ENCODE measurements at regions not wholly inside any gene's neighbourhood (a gene's known extent, or its start where the extent isn't known, plus 50 kb on each side); places are given as distances from the start of the nearest gene placed in this dataset.

- no peak for DNase-seq (ENCODE audit: low read depth in 2 of 2)
Observed at GRCh38 chr6:90403489-90404381, 107.1 kb upstream of the BACH2 start.

GRCh38 chr6:90402831-90403192 lies 106.2 kb upstream of the BACH2 start:
- DNase-seq (ENCODE audit: low read depth in 2 of 2) = no peak

- DNase-seq (ENCODE audit: low read depth in 2 of 2) = no peak
Observed at GRCh38 chr6:90401933-90402830, 105.5 kb upstream of the BACH2 start.

DNA sequence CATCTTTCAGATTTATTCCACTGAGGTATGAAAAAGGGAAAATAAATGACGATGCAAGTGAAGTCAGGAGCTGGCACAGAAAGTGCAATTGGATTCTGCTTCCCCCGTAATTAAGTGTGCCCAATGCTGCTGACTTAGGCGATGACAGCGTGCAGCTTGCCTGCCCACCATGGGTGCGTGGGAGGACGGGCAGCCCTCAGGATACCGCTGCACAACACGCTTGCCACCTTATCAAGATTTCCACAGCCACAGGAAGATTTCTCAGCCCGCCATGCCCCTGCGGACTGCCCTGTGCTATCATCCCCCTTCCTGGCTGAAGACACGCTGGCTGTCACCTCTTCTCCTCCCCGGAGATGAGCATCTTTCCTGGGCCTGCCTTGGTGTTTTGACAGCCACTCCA lies 103.3 kb upstream of the BACH2 start:
- DNase-seq (ENCODE audit: low read depth in 2 of 2) = no peak

GRCh38 chr6:90397929-90398674 lies 101.5 kb upstream of the BACH2 start:
- peak; percentile 52 to 69 for DNase-seq (ENCODE audit: low read depth in 2 of 2)

DNA sequence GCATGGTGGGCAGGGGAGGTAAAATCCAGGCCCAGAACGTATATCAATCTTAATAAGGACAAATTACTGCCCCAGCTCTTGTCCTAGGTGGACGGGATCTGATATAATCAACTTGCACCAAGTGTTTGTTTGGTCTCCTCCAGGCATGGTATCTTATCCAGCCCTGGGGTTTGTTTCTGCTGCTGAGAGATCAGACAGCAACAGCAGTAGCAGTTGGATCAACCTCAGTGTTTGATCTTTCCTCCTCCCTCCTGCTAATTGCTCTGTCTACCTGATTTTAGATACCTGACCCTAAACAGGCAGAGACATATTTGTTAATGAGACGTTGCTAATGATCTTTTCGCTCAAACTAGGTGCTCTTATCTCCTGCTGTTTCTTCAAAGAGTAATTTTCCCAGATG lies 100.4 kb upstream of the BACH2 start:
- no peak for DNase-seq (ENCODE audit: low read depth in 2 of 2)

- DNase-seq (ENCODE audit: low read depth in 2 of 2) = peak; percentile 33 to 34
Observed at GRCh38 chr6:90393232-90393884, 96.7 kb upstream of the BACH2 start.

- DNase-seq (ENCODE audit: low read depth in 2 of 2) = no peak
Observed at GRCh38 chr6:90390379-90390778, 93.7 kb upstream of the BACH2 start.

- DNase-seq (ENCODE audit: low read depth in 2 of 2) = no peak
Observed at GRCh38 chr6:90388395-90388794, 91.8 kb upstream of the BACH2 start.

DNA sequence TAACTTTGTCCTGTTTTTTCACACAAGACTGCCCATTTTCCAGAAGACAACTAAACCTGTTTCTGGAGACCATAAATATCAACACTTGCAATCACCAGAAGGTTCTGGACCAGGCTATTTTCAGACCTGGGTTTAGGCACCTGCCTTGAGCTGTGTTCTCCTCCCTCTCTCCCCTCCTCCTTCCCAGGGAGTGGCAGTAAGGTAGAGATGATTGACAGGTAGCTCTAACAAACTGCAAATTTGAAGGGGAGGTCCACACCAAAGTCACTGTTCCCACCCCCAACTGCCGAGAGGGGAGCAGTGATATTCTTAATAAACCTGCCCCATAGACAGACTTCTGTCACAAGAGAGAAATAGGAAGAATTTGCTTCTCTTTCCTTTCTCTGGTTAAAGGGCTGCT lies 91.2 kb upstream of the BACH2 start:
- DNase-seq (ENCODE audit: low read depth in 2 of 2) = no peak

- DNase-seq (ENCODE audit: low read depth in 2 of 2) = no peak
Observed at GRCh38 chr6:90387383-90387775, 90.7 kb upstream of the BACH2 start.

DNA sequence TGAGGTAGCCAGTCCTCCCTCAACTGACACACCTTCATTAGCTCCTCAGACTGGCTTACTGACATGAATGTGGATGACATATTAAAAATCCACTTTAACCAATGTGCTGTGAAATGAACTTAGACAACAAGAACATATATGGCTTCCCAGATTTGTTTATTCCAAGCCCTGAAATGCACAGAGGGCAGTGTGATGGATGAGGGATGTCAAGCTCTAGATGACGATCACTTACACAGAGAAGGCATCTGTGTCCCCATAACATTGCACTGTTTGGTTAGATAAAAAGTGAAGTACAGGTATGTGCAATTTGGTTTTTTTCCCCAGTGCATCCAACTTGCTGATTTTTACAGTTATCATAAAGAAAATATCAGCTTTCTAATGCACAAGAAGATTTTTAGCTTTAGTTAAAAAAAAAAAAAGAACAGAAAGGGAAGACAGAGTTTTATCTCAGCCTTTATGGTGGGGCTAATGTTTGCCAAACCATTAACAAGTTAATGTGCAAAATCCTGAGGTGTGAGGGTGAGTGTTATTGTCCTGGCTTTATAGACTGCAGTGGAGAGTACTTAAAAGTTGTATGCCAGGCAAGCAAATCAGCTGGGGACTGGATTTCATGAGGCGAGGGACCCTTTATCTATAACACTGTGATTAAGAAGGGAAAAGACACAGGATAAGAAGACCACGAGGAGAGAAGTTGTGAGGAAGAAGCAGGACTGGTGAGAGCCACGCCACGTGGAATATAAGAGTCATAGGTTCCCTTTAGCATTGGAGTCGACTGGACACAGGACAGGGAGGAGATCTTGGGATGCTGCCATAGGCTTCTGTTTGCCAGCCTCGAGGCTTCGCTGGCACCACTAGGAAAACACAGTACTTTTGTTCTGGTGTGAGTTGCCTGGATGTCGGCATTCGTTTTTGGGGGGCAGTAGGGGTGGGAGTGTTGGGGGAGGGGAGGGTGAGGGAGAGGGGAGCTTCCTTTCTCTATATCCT lies 90.0 kb upstream of the BACH2 start:
- DNase-seq (ENCODE audit: low read depth in 2 of 2) = no peak

DNA sequence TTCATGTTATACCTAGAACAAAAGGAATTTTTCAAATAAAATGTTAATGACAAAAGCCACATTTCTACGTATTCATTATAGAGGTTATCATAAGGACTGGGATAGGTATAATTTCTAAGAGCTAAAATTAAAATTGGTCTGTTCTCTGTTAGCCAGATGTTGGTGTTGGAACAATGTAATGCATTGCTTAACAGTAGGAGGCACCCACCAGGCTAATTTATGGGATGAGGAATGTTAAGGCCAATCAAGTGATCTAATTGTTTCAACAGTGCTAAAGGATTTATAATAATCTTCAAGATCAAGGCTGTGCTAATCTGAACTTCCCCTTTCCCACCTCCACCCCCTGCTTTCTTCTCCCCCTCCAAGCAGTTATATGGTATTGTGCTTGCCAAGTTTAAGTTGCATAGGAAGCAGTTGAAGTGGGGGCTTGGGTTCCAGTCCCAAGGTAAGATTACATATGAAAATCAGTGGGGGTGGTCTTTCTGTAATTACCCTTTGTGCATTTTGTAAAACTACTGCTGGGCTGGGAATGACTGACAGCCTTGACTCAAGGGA lies 89.2 kb upstream of the BACH2 start:
- DNase-seq (ENCODE audit: low read depth in 2 of 2) = no peak

DNA sequence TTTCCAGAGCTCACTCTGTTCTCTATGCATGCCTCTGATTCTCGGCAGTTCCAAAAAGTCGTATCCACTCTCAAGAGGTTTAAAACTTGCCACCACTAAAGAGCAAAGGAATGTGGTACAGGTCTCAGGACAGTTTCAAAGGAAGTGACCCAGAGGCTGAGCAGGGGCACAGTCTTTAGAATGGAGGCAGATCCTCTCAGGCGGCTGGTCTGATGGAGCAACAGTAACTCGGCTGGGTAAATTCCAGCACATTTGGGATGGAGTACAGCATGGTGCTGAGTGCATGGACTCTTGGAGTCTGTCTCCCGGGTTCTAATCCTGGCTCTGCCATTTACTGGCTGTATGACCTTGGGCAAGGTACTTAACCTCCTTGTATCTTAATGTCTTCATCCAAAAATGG lies 88.1 kb upstream of the BACH2 start:
- no peak for DNase-seq (ENCODE audit: low read depth in 2 of 2)

DNA sequence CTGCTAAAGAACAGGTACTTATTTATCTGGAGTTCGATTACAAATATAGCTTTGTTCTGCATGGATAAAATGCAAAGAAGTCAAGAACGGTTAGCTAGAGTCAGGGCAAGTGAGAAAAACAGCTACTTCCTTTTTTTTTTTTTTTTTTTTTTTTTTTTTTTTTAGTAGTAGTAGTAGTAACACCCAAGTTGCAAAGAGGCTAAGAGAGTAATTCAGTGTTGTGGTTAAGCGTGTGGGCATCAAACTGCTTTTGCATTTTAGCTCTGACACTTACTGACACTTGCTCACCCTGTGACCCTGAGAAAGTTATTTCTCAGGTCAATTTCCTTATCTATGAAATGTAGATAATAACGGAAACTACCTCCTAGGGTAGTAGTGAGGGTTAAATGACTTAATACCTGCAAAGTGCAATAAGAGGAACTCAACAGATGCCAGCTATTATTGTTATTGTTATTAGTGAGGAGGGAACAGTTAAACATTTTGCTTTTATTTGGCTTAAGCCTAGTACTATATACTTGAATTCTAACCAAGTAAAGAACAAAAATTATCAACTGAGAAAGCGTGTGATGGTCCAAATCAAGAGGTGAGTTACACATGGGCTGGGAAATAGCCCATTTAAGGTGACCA lies 86.7 kb upstream of the BACH2 start:
- DNase-seq (ENCODE audit: low read depth in 2 of 2) = no peak

DNA sequence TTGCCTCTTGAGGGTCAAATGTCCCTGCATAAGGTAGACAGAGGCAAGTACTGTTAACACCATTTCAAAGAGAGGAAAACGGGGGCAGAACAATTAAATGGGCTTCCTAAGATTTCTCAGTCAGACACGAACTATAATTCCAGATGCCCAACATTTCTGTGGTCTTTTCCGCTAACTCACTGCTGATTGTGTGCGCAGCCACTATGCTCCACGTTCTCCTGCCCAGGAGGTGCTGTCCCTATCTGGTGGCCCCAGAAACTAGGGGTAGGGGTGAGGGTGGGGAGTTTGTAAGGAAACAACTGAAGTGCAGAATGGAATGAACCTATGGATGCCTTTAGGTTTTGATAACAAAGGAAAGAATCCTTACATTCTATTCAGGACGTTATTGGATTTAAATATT lies 86.1 kb upstream of the BACH2 start:
- no peak for DNase-seq (ENCODE audit: low read depth in 2 of 2)

- no peak for DNase-seq (ENCODE audit: low read depth in 2 of 2)
Observed at GRCh38 chr6:90375681-90376439, 79.2 kb upstream of the BACH2 start.

GRCh38 chr6:90374201-90374600 lies 77.6 kb upstream of the BACH2 start:
- no peak for DNase-seq (ENCODE audit: low read depth in 2 of 2)

DNA sequence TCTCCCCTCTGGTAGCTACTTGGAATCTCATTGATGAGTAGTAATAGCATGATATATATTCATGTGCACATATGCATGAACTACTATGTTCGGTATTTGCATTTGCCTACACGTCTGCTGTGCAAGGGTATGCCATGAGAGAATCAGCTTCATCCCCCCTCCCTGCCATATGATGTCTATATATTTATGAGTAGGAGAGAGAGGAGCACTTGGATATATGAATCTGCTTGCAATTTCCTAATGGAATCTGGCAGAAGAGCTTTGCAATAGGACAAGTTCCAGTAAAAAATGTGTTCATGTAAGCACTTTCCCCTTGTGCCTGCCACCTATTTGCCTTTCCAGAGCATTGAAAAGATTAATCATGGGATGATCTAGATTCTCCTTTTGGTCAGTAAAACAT lies 76.2 kb upstream of the BACH2 start:
- no peak for DNase-seq (ENCODE audit: low read depth in 2 of 2)
